NCI-H2196 (cell line): ENCODE measurements at regions not wholly inside any gene's neighbourhood (a gene's known extent, or its start where the extent isn't known, plus 50 kb on each side); places are given as distances from the start of the nearest gene placed in this dataset.

Source experiments
- DNase-seq: peaks from one replicate; lab custom pipeline; 2025; ENCODE audit not compliant: unreplicated experiment; lab: John Stamatoyannopoulos, UW

GRCh38 chr9:13505797-13506196, 226.3 kb upstream of the MPDZ start:
- no peak for DNase-seq

GRCh38 chr9:13503599-13503998, 224.1 kb upstream of the MPDZ start:
- DNase-seq, result no peak

GRCh38 chr9:13502484-13502883, 223.0 kb upstream of the MPDZ start:
- no peak for DNase-seq

- DNase-seq, result no peak
Observed at GRCh38 chr9:13501018-13501417, 221.5 kb upstream of the MPDZ start.

- DNase-seq, result no peak
Observed at GRCh38 chr9:13500034-13500433, 220.5 kb upstream of the MPDZ start.

- no peak for DNase-seq
Observed at GRCh38 chr9:13493697-13494096, 214.2 kb upstream of the MPDZ start.

- peak; percentile 37 for DNase-seq
Observed at GRCh38 chr9:13491493-13492424, 212.3 kb upstream of the MPDZ start.

GRCh38 chr9:13491138-13491492, 211.6 kb upstream of the MPDZ start:
- DNase-seq, result no peak

- DNase-seq, result no peak
Observed at GRCh38 chr9:13487936-13488335, 208.4 kb upstream of the MPDZ start.

GRCh38 chr9:13487498-13487897, 208.0 kb upstream of the MPDZ start:
- DNase-seq, result no peak

GRCh38 chr9:13487071-13487470, 207.6 kb upstream of the MPDZ start:
- no peak for DNase-seq

- peak; percentile 42 for DNase-seq
Observed at GRCh38 chr9:13485068-13485596, 205.6 kb upstream of the MPDZ start.

- no peak for DNase-seq
Observed at GRCh38 chr9:13484186-13484585, 204.7 kb upstream of the MPDZ start.

- no peak for DNase-seq
Observed at GRCh38 chr9:13481274-13481673, 201.8 kb upstream of the MPDZ start.

GRCh38 chr9:13480693-13481092, 201.2 kb upstream of the MPDZ start:
- DNase-seq, result no peak

- DNase-seq, result no peak
Observed at GRCh38 chr9:13479096-13479495, 199.6 kb upstream of the MPDZ start.

GRCh38 chr9:13478639-13479038, 199.1 kb upstream of the MPDZ start:
- DNase-seq, result no peak

GRCh38 chr9:13478160-13478559, 198.7 kb upstream of the MPDZ start:
- no peak for DNase-seq

- DNase-seq, result no peak
Observed at GRCh38 chr9:13470836-13471235, 191.3 kb upstream of the MPDZ start.

- DNase-seq, result no peak
Observed at GRCh38 chr9:13467157-13467556, 187.7 kb upstream of the MPDZ start.

GRCh38 chr9:13461414-13461991, 182.0 kb upstream of the MPDZ start:
- DNase-seq, result no peak

GRCh38 chr9:13459071-13459470, 179.6 kb upstream of the MPDZ start:
- DNase-seq, result no peak
